ENCODE measurements at regions not wholly inside any gene's neighbourhood (a gene's known extent, or its start where the extent isn't known, plus 50 kb on each side); places are given as distances from the start of the nearest gene placed in this dataset.
"Not testable (repeated sequence)": the region's sequence is repeated elsewhere in the genome, so short reads cannot be mapped to it uniquely, and the experiment has no call there.

DNA sequence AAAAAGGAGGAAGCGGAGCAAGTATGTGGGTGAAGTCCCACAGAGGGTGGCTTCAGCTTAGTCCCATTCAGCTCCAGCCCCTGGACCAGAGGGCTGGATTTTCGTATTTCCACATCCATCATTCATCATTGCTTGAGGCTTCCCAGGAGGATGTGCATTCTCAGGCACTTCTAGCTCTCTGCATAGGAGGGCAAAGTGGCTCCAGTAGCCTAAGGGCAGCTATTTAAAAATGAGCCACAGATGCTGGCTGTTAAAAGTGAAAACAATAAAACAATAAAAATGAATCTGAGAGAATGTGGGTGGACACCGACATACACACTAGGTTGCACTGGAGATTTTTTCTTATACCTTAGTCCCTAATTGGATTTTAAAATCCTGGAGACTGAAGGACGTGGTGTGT, 629.2 kb upstream of the ZNF385D start (continued):
- TF ChIP-seq EP300 (IDR thresholded peaks at IDR 0.05; ENCODE audit: borderline replicate concordance in 1 of 2, low read depth in 2 of 2, low read length in 2 of 2) (no peak), YY1 (IDR thresholded peaks at IDR 0.05; ENCODE audit: low read depth, low read length) (no peak), SIX5 (IDR thresholded peaks at IDR 0.05; ENCODE audit: low read depth, low read length) (no peak)

DNA sequence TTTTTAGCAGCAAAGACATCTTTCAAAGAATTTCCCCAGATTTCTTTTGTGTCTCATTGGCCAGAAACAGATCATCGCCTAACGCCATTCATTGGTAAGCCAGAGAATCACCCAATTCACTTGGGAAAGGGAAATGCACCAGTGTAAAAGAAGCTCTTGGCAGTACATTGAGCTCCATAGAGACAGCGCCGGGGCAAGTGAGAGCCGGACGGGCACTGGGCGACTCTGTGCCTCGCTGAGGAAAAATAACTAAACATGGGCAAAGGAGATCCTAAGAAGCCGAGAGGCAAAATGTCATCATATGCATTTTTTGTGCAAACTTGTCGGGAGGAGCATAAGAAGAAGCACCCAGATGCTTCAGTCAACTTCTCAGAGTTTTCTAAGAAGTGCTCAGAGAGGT, 630.6 kb upstream of the ZNF385D start:
- H2BK20ac ChIP-seq (ENCODE audit: low read length); H2BK120ac ChIP-seq (replicated peaks; ENCODE audit: low read depth, low read length); H3K9ac ChIP-seq (replicated peaks in 1 of 4; ENCODE audit: extremely low read depth in 1 of 4, low read depth in 3 of 4, low read length in 3 of 4); H2AFZ ChIP-seq (ENCODE audit: low read length); H3K4ac ChIP-seq (replicated peaks; ENCODE audit: insufficient read length, low read depth, low read length); POLR2A ChIA-PET (ENCODE audit: partially characterized antibody); DNase-seq (ENCODE audit: low read depth in 1 of 2, low spot score in 2 of 2); H4K20me1 ChIP-seq (replicated peaks in 1 of 2; ENCODE audit: control insufficient read depth in 1 of 2, insufficient read depth in 2 of 2, low read length in 2 of 2); H3K4me1 ChIP-seq (replicated peaks in 1 of 4; ENCODE audit: control insufficient read depth in 3 of 4, insufficient read depth in 4 of 4, low read length in 3 of 4); H3K36me3 ChIP-seq (ENCODE audit: control insufficient read depth in 2 of 4, insufficient read depth in 4 of 4, low read length in 3 of 4); H4K8ac ChIP-seq (ENCODE audit: extremely low read depth, insufficient read depth, low read length); H3K27me3 ChIP-seq (replicated peaks in 1 of 4; ENCODE audit: control insufficient read depth in 3 of 4, extremely low read depth in 1 of 4, insufficient read depth in 3 of 4, low read length in 3 of 4); H2BK12ac ChIP-seq (ENCODE audit: low read depth, low read length); H4K91ac ChIP-seq (replicated peaks; ENCODE audit: insufficient read length, low read length); H3K27ac ChIP-seq (ENCODE audit: low read depth, low read length); H3K4me3 ChIP-seq (ENCODE audit: extremely low read depth in 1 of 4, insufficient read depth in 2 of 4, low read depth in 3 of 4, low read length in 4 of 4); H3K9me3 ChIP-seq (ENCODE audit: insufficient read depth in 2 of 2, low read depth in 1 of 2, low read length in 1 of 2); H3K56ac ChIP-seq (replicated peaks; ENCODE audit: insufficient read length, low read depth, low read length); H3K79me1 ChIP-seq (ENCODE audit: low read depth, low read length); H3K18ac ChIP-seq (ENCODE audit: extremely low read depth, low read length); H2BK15ac ChIP-seq (ENCODE audit: low read length); FAIRE-seq; H3K79me2 ChIP-seq (ENCODE audit: control insufficient read depth in 1 of 2, insufficient read depth in 2 of 2, low read length in 2 of 2); H3K23ac ChIP-seq (ENCODE audit: insufficient read length); H2BK5ac ChIP-seq (ENCODE audit: low read depth, low read length); H3K23me2 ChIP-seq (ENCODE audit: low read depth, low read length); H3K14ac ChIP-seq (ENCODE audit: insufficient read length); CTCF ChIA-PET (ENCODE audit: partially characterized antibody); H3K4me2 ChIP-seq (ENCODE audit: insufficient read depth in 1 of 2, low read depth in 2 of 2, low read length in 2 of 2); H2AK5ac ChIP-seq (ENCODE audit: low read depth, low read length); H4K5ac ChIP-seq (ENCODE audit: insufficient read length, low read depth, low read length): not testable (repeated sequence)
- WGBS, 2 experiments (ENCODE audit: extremely low coverage in 1 of 2, insufficient coverage in 1 of 2, insufficient read length in 1 of 2, insufficient replicate concordance in 2 of 2, low coverage in 1 of 2, low lambda C conversion rate in 2 of 2, missing lambda C conversion rate in 1 of 2): 76% methylated on average over 10 of the region's 10 CpGs; no CpG with 5 or more reads in 1 of the 2 experiments

All from H1 (cell line).